GM06990 (cell line): ENCODE measurements at regions not wholly inside any gene's neighbourhood (a gene's known extent, or its start where the extent isn't known, plus 50 kb on each side); places are given as distances from the start of the nearest gene placed in this dataset.
A peak's percentile ranks its signal among the peaks of the same experiment; 100 is the strongest.

Experiments used
- DNase-seq: peaks from one replicate; pipeline ENCODE4 v3.0.0-alpha.2; 2011; ENCODE audit not compliant: insufficient read length; ENCODE audit errors: extremely low read depth
- H3K27me3 ChIP-seq: replicated peaks from 2 replicates; pipeline ENCODE4 v1.6.0; 2011; ENCODE audit warnings: low read length; ENCODE audit not compliant: control insufficient read depth, insufficient read depth
- H3K36me3 ChIP-seq: 2 replicates; pipeline ENCODE4 v1.5.1; 2011; ENCODE audit warnings: low read length; ENCODE audit not compliant: control insufficient read depth, insufficient read depth
- H3K4me3 ChIP-seq: replicated peaks from 2 replicates; pipeline ENCODE4 v1.5.1; 2011; ENCODE audit warnings: low read depth, mild to moderate bottlenecking, control low read depth, low read length
- CTCF ChIP-seq: IDR thresholded peaks from 2 replicates; pipeline ENCODE4 v1.5.1; 2011; ENCODE audit warnings: low read length, control low read depth, mild to moderate bottlenecking, inconsistent platforms; ENCODE audit not compliant: insufficient read depth, poor library complexity, severe bottlenecking

DNA sequence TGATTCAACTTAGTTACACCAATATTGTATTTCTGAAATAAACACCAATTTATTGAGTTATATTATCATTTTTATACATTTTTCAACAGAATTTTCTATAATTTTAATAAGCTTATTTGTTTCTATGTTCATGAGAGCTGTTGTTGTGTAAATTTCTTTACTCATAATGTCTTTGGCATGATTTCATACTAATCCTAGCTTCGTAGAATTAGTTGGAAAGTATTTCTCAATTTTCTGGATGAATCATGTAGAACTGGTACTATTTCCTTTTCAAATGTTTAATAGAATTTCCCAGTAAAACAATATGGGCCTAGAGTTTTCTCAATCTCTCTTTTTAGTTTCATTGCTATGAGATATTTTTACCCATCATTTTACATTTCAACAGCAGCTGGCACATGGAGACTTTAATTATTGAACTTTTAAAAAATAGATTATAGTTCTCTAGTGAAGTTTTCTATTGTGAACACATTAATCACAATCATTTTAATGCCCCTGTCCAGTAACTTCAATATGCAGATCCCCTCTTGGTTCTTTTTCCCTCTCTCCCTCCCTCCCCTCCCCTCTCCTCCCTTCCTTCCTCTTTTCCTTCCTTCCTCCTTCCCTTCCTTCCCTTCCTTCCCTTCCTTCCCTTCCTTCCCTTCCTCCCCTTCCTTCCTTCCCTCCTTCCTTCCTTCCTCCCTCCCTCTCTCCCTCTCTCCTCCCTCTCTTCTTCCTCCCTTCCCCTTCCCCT, 1357.1 kb downstream of the ZPLD1 start:
- no peak for TF ChIP-seq CTCF
- H3K27me3 ChIP-seq = no peaks in the 10 kb centered on the region
- DNase-seq = no peak
- no peak overlapping the region for H3K4me3 ChIP-seq
- no peaks in the 10 kb centered on the region for H3K36me3 ChIP-seq

- H3K36me3 ChIP-seq = no peaks in the 10 kb centered on the region
- peak; percentile 30 for TF ChIP-seq CTCF
- H3K27me3 ChIP-seq = no peaks in the 10 kb centered on the region
- H3K4me3 ChIP-seq = no peak overlapping the region
- DNase-seq = no peak
Observed at GRCh38 chr3:103794656-103795055, 1359.8 kb downstream of the ZPLD1 start.

GRCh38 chr3:103796068-103796467, 1361.3 kb downstream of the ZPLD1 start:
- TF ChIP-seq CTCF = no peak

DNA sequence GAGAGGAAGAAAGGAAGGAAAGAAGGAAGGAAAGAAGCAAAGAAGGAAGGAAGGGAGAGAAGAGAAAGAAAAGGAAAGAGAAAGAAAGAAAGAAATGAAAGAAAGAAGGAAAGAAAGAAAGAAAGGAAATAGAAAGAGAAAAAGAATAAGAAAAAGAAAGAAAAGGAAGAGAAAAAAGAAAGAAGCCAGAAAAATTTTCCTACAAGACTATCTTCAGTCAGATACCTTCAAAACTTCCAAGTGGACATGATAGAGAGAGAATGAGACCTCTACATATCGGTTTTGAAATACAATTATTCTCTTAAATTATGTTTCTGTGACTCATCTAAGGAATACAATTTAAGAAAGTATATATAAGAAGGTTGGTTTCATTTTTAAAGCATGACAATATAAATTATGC, 1369.0 kb downstream of the ZPLD1 start:
- no peak for DNase-seq
- H3K36me3 ChIP-seq = no peaks in the 10 kb centered on the region
- H3K27me3 ChIP-seq = no peaks in the 10 kb centered on the region
- TF ChIP-seq CTCF = no peak
- no peak overlapping the region for H3K4me3 ChIP-seq

More at GRCh38 chr3:103796068-103796467, 1361.3 kb downstream of the ZPLD1 start:
- DNase-seq = no peak
- no peaks in the 10 kb centered on the region for H3K36me3 ChIP-seq
- H3K4me3 ChIP-seq = no peak overlapping the region
- H3K27me3 ChIP-seq = no peaks in the 10 kb centered on the region

GRCh38 chr3:103810167-103810566, 1375.4 kb downstream of the ZPLD1 start:
- no peaks in the 10 kb centered on the region for H3K36me3 ChIP-seq
- no peak for TF ChIP-seq CTCF
- DNase-seq = no peak
- H3K27me3 ChIP-seq = no peaks in the 10 kb centered on the region
- H3K4me3 ChIP-seq = no peak overlapping the region

- H3K36me3 ChIP-seq = no peaks in the 10 kb centered on the region
- no peak overlapping the region for H3K4me3 ChIP-seq
- H3K27me3 ChIP-seq = no peaks in the 10 kb centered on the region
- DNase-seq = no peak
- no peak for TF ChIP-seq CTCF
Observed at GRCh38 chr3:103813955-103814354, 1379.1 kb downstream of the ZPLD1 start.
